H4 (cell line): ENCODE measurements at regions not wholly inside any gene's neighbourhood (a gene's known extent, or its start where the extent isn't known, plus 50 kb on each side); places are given as distances from the start of the nearest gene placed in this dataset.
"Not testable (repeated sequence)": the region's sequence is repeated elsewhere in the genome, so short reads cannot be mapped to it uniquely, and the experiment has no call there.

Source experiments
- DNase-seq: peaks from one replicate; pipeline ENCODE4 v3.0.0-alpha.2; 2015; ENCODE audit warnings: low spot score

GRCh38 chr4:124943145-124943889, 230.8 kb upstream of the ANKRD50 start:
- DNase-seq: peak; percentile 43

GRCh38 chr4:124941267-124941666, 228.7 kb upstream of the ANKRD50 start:
- DNase-seq: peak; percentile 33

GRCh38 chr4:124940387-124940786, 227.9 kb upstream of the ANKRD50 start:
- peak; percentile 76 for DNase-seq

- DNase-seq: no peak
Observed at GRCh38 chr4:124939908-124940307, 227.4 kb upstream of the ANKRD50 start.

- no peak for DNase-seq
Observed at GRCh38 chr4:124938836-124939235, 226.3 kb upstream of the ANKRD50 start.

- peak; percentile 31 for DNase-seq
Observed at GRCh38 chr4:124937993-124938392, 225.5 kb upstream of the ANKRD50 start.

GRCh38 chr4:124936427-124936826, 223.9 kb upstream of the ANKRD50 start:
- DNase-seq: peak; percentile 78

- no peak for DNase-seq
Observed at GRCh38 chr4:124934916-124935315, 222.4 kb upstream of the ANKRD50 start.

- DNase-seq: no peak
Observed at GRCh38 chr4:124933521-124933920, 221.0 kb upstream of the ANKRD50 start.

GRCh38 chr4:124932447-124932846, 219.9 kb upstream of the ANKRD50 start:
- no peak for DNase-seq

- DNase-seq: peak; percentile 83
Observed at GRCh38 chr4:124931050-124931449, 218.5 kb upstream of the ANKRD50 start.

GRCh38 chr4:124922748-124923147, 210.2 kb upstream of the ANKRD50 start:
- DNase-seq: not testable (repeated sequence)

GRCh38 chr4:124918559-124919122, 206.1 kb upstream of the ANKRD50 start:
- no peak for DNase-seq

GRCh38 chr4:124915073-124915472, 202.5 kb upstream of the ANKRD50 start:
- DNase-seq: no peak

GRCh38 chr4:124913237-124913636, 200.7 kb upstream of the ANKRD50 start:
- DNase-seq: no peak

- no peak for DNase-seq
Observed at GRCh38 chr4:124910327-124910726, 197.8 kb upstream of the ANKRD50 start.

GRCh38 chr4:124907881-124908280, 195.3 kb upstream of the ANKRD50 start:
- DNase-seq: no peak

- no peak for DNase-seq
Observed at GRCh38 chr4:124905441-124905840, 192.9 kb upstream of the ANKRD50 start.

GRCh38 chr4:124904723-124905388, 192.3 kb upstream of the ANKRD50 start:
- no peak for DNase-seq

- peak; percentile 53 for DNase-seq
Observed at GRCh38 chr4:124903995-124904722, 191.6 kb upstream of the ANKRD50 start.

- no peak for DNase-seq
Observed at GRCh38 chr4:124902001-124902515, 189.5 kb upstream of the ANKRD50 start.

- DNase-seq: no peak
Observed at GRCh38 chr4:124899997-124900396, 187.5 kb upstream of the ANKRD50 start.
